H9 (cell line): ENCODE measurements at regions not wholly inside any gene's neighbourhood (a gene's known extent, or its start where the extent isn't known, plus 50 kb on each side); places are given as distances from the start of the nearest gene placed in this dataset.

ENCODE experiments used
- DNase-seq: peaks from one replicate; pipeline ENCODE4 v3.0.0-alpha.2; 2017
- H2AFZ ChIP-seq: one replicate; pipeline ENCODE4 v1.6.1; 2013; ENCODE audit warnings: mild to moderate bottlenecking, low read length, control low read depth, moderate library complexity
- H2AK5ac ChIP-seq: 2 replicates; pipeline ENCODE4 v1.6.1; 2013; ENCODE audit warnings: low read length, control low read depth, mixed read lengths; ENCODE audit not compliant: insufficient read length
- H2BK120ac ChIP-seq: one replicate; pipeline ENCODE4 v1.6.1; 2013; ENCODE audit warnings: low read depth, mild to moderate bottlenecking, low read length, control low read depth, inconsistent platforms; ENCODE audit not compliant: poor library complexity, severe bottlenecking
- H2BK12ac ChIP-seq: 2 replicates; pipeline ENCODE4 v1.6.1; 2013; ENCODE audit warnings: low read length, control low read depth, mixed read lengths, low read depth; ENCODE audit not compliant: insufficient read length
- H2BK15ac ChIP-seq: 2 replicates; pipeline ENCODE4 v1.6.1; 2013; ENCODE audit warnings: low read depth, low read length, control low read depth
- H2BK20ac ChIP-seq: one replicate; pipeline ENCODE4 v1.6.1; 2013; ENCODE audit warnings: low read depth, mild to moderate bottlenecking, low read length, control low read depth, inconsistent platforms; ENCODE audit not compliant: poor library complexity, severe bottlenecking
- H2BK5ac ChIP-seq: 2 replicates; pipeline ENCODE4 v1.6.1; 2013; ENCODE audit warnings: low read length, control low read depth, mixed read lengths; ENCODE audit not compliant: insufficient read length
- H3K14ac ChIP-seq: 2 replicates; pipeline ENCODE4 v1.6.1; 2013; ENCODE audit warnings: low read length, control low read depth; ENCODE audit not compliant: insufficient read depth
- H3K18ac ChIP-seq: 2 replicates; pipeline ENCODE4 v1.6.1; 2013; ENCODE audit warnings: low read depth, mild to moderate bottlenecking, mixed read lengths, low read length, control low read depth; ENCODE audit not compliant: insufficient read length
- H3K23ac ChIP-seq: 2 replicates; pipeline ENCODE4 v1.6.1; 2013; ENCODE audit warnings: low read length, control low read depth, mixed read lengths, low read depth; ENCODE audit not compliant: insufficient read length
- H3K23me2 ChIP-seq: 2 replicates; pipeline ENCODE4 v1.6.1; 2013; ENCODE audit warnings: low read depth, mild to moderate bottlenecking, mixed read lengths, low read length, control low read depth; ENCODE audit not compliant: insufficient read length, poor library complexity, severe bottlenecking
- H3K27ac ChIP-seq: 2 replicates; pipeline ENCODE4 v1.5.1; 2013; ENCODE audit warnings: low read length, control low read depth, mixed read lengths, low read depth; ENCODE audit not compliant: insufficient read length
- H3K27me3 ChIP-seq: 2 replicates; pipeline ENCODE4 v1.6.1; 2013; ENCODE audit warnings: low read length, control low read depth, inconsistent platforms; ENCODE audit not compliant: insufficient read depth
- H3K4ac ChIP-seq: 2 replicates; pipeline ENCODE4 v1.6.1; 2013; ENCODE audit warnings: low read depth, mild to moderate bottlenecking, control low read depth, inconsistent platforms, low read length, moderate library complexity
- H3K4me1 ChIP-seq: 2 replicates; pipeline ENCODE4 v1.6.1; 2013; ENCODE audit warnings: low read length, control low read depth, inconsistent platforms; ENCODE audit not compliant: insufficient read depth
- H3K4me2 ChIP-seq: 2 replicates; pipeline ENCODE4 v1.6.1; 2013; ENCODE audit warnings: low read length, control low read depth, mixed read lengths; ENCODE audit not compliant: insufficient read length, insufficient read depth
- H3K56ac ChIP-seq: 2 replicates; pipeline ENCODE4 v1.6.1; 2013; ENCODE audit warnings: low read depth, mild to moderate bottlenecking, mixed read lengths, low read length, control low read depth; ENCODE audit not compliant: insufficient read length
- H3K79me1 ChIP-seq: 2 replicates; pipeline ENCODE4 v1.6.1; 2013; ENCODE audit warnings: low read depth, mild to moderate bottlenecking, moderate library complexity, low read length, control low read depth, inconsistent platforms; ENCODE audit not compliant: insufficient read depth, poor library complexity, severe bottlenecking
- H3K79me2 ChIP-seq: 2 replicates; pipeline ENCODE4 v1.6.1; 2013; ENCODE audit warnings: low read length, control low read depth, inconsistent platforms; ENCODE audit not compliant: insufficient read depth
- H3K9ac ChIP-seq: 2 replicates; pipeline ENCODE4 v1.6.1; 2013; ENCODE audit warnings: low read length, control low read depth, mixed read lengths; ENCODE audit not compliant: insufficient read length; ENCODE audit errors: extremely low read depth
- H3K9me3 ChIP-seq: one replicate; pipeline ENCODE4 v1.6.1; 2013; ENCODE audit warnings: low read depth, low read length, inconsistent platforms; ENCODE audit not compliant: control insufficient read depth
- H3T11ph ChIP-seq: one replicate; pipeline ENCODE4 v1.6.1; 2013; ENCODE audit warnings: mild to moderate bottlenecking, low read length, control low read depth, inconsistent platforms
- H4K20me1 ChIP-seq: one replicate; pipeline ENCODE4 v1.6.1; 2013; ENCODE audit not compliant: control insufficient read depth, insufficient read length, insufficient read depth
- H4K5ac ChIP-seq: 2 replicates; pipeline ENCODE4 v1.6.1; 2013; ENCODE audit warnings: low read depth, mild to moderate bottlenecking, mixed read lengths, low read length, control low read depth; ENCODE audit not compliant: insufficient read length
- H4K8ac ChIP-seq: replicated peaks from 2 replicates; pipeline ENCODE4 v1.6.1; 2013; ENCODE audit warnings: low read length, control low read depth, mixed read lengths, low read depth; ENCODE audit not compliant: insufficient read length
- H4K91ac ChIP-seq: 2 replicates; pipeline ENCODE4 v1.6.1; 2013; ENCODE audit warnings: low read depth, mild to moderate bottlenecking, moderate library complexity, mixed read lengths, low read length, control low read depth; ENCODE audit not compliant: insufficient read length
- H3K27ac Mint-ChIP-seq, 3 experiments: 2 replicates in 2 of 3; 3 replicates in 1 of 3; pipeline ENCODE4 v1.8.0; 2020 to 2021; ENCODE audit warnings: mixed read lengths in 3 of 3, mild to moderate bottlenecking in 1 of 3, moderate library complexity in 1 of 3
- H3K27me3 Mint-ChIP-seq: 2 replicates; pipeline ENCODE4 v1.8.0; 2021; ENCODE audit warnings: low read depth, mild to moderate bottlenecking, moderate library complexity, mixed read lengths
- H3K36me3 Mint-ChIP-seq, 3 experiments: 2 replicates in 2 of 3; 3 replicates in 1 of 3; pipeline ENCODE4 v1.8.0; 2020 to 2021; ENCODE audit warnings: low read depth in 3 of 3, mixed read lengths in 3 of 3; ENCODE audit not compliant: insufficient read depth in 1 of 3
- H3K4me1 Mint-ChIP-seq, 2 experiments: 2 replicates each; pipeline ENCODE4 v1.8.0; 2020; ENCODE audit warnings: mixed read lengths in 2 of 2
- H3K4me3 Mint-ChIP-seq, 2 experiments: 2 replicates in 1 of 2; 3 replicates in 1 of 2; pipeline ENCODE4 v1.8.0; 2020 to 2021; ENCODE audit warnings: mild to moderate bottlenecking in 2 of 2, mixed read lengths in 2 of 2, moderate library complexity in 1 of 2
- H3K9me3 Mint-ChIP-seq, 2 experiments: 2 replicates in 1 of 2; 3 replicates in 1 of 2; pipeline ENCODE4 v1.8.0; 2020; ENCODE audit warnings: mild to moderate bottlenecking in 2 of 2, mixed read lengths in 2 of 2, moderate library complexity in 1 of 2
- CTCF ChIP-seq: fragments of 200-600 bp; sonication (generic); conservative IDR thresholded peaks from 3 replicates; pipeline ENCODE4 v1.8.0; 2021; ENCODE audit warnings: antibody characterized with exemption, mild to moderate bottlenecking
- WGBS: extraction: QIAGEN DNeasy Blood & Tissue Kit; methylation state at CpG from one replicate; pipeline ENCODE4 v1.1.7; 2013; ENCODE audit warnings: missing lambda C conversion rate, low lambda C conversion rate, mixed read lengths; ENCODE audit not compliant: insufficient read length; ENCODE audit errors: extremely low coverage; 5-methylcytosine and 5-hydroxymethylcytosine counted together

GRCh38 chr10:78706256-78706655, 362.5 kb upstream of the ZMIZ1 start:
- H3K36me3 Mint-ChIP-seq: no peaks in the 10 kb centered on the region
- H3K27ac ChIP-seq: no peak overlapping the region

More at GRCh38 chr10:78706256-78706655, 362.5 kb upstream of the ZMIZ1 start:
- H3K23me2 ChIP-seq: no peaks in the 10 kb centered on the region
- H3K9me3 ChIP-seq: no peaks in the 10 kb centered on the region
- Mint-ChIP-seq H3K27ac (no peak overlapping the region), H3K4me3 (no peak overlapping the region), H3K4me1 (no peaks in the 10 kb centered on the region), H3K27me3 (peaks cover 26% of the 10 kb centered on the region), H3K9me3 (no peaks in the 10 kb centered on the region)
- no peak overlapping the region for H3T11ph ChIP-seq
- no peak overlapping the region for H4K8ac ChIP-seq
- H4K91ac ChIP-seq: no peak overlapping the region
- no CpG with 5 or more reads among the region's 2 CpGs for WGBS
- no peaks in the 10 kb centered on the region for H3K79me1 ChIP-seq
- H3K27me3 ChIP-seq: no peaks in the 10 kb centered on the region; the same call in 1 of the 2 replicates
- H2AFZ ChIP-seq: no peak overlapping the region
- DNase-seq: no peak
- H2BK20ac ChIP-seq: no peak overlapping the region
- H3K18ac ChIP-seq: no peak overlapping the region
- no peak overlapping the region for H4K5ac ChIP-seq
- no peak overlapping the region for H2AK5ac ChIP-seq
- H2BK5ac ChIP-seq: no peak overlapping the region
- no peak overlapping the region for H2BK120ac ChIP-seq
- H3K4me2 ChIP-seq: no peak overlapping the region
- no peak overlapping the region for H3K9ac ChIP-seq
- H2BK15ac ChIP-seq: no peak overlapping the region
- no peaks in the 10 kb centered on the region for H4K20me1 ChIP-seq
- H3K4ac ChIP-seq: no peak overlapping the region
- TF ChIP-seq CTCF: no peak
- no peak overlapping the region for H3K56ac ChIP-seq
- no peak overlapping the region for H3K14ac ChIP-seq
- no peak overlapping the region for H3K23ac ChIP-seq
- no peak overlapping the region for H2BK12ac ChIP-seq
- no peaks in the 10 kb centered on the region for H3K4me1 ChIP-seq
- H3K79me2 ChIP-seq: no peaks in the 10 kb centered on the region
